Panc1 (cell line): ENCODE measurements at regions not wholly inside any gene's neighbourhood (a gene's known extent, or its start where the extent isn't known, plus 50 kb on each side); places are given as distances from the start of the nearest gene placed in this dataset.

Source experiments
- ATAC-seq: fragments of 200-7000 bp; cut with Tn5 transposase; 2 replicates; pipeline ENCODE4 v1.9.1; 2020; ENCODE audit warnings: mild to moderate bottlenecking, moderate library complexity
- BruUV-seq: library from RNA; stranded (reverse); fragments of 400-500 nt; replicated peaks from 2 replicates; lab custom pipeline; 2021; lab: Mats Ljungman, UMichigan
- CTCF ChIA-PET: fragments of 300-600 bp; sonication (Branson Sonifier 250); formaldehyde crosslinking; loops from one replicate; lab custom pipeline; 2022; ENCODE audit warnings: antibody characterized with exemption; lab: Charles Lee
- POLR2A ChIA-PET: fragments of 300-600 bp; sonication (Branson Sonifier 250); formaldehyde crosslinking; loops from one replicate; lab custom pipeline; 2022; ENCODE audit warnings: antibody characterized with exemption; lab: Charles Lee
- DNase-seq: peaks from one replicate; pipeline ENCODE4 v3.0.0-alpha.2; 2010; ENCODE audit warnings: low read depth, low spot score
- H3K27ac ChIP-seq: 2 replicates; pipeline ENCODE4 v1.5.1; 2011; ENCODE audit warnings: mild to moderate bottlenecking, low read length, inconsistent platforms
- H3K27me3 ChIP-seq: fragments of 200-500 bp; sonication (Bioruptor generic); 2 replicates; pipeline ENCODE4 v1.6.0; 2014; ENCODE audit warnings: low read length, inconsistent platforms; ENCODE audit not compliant: control insufficient read depth, insufficient read depth
- H3K36me3 ChIP-seq: fragments of 200-500 bp; sonication (Bioruptor generic); 2 replicates; pipeline ENCODE4 v1.5.1; 2014; ENCODE audit warnings: inconsistent platforms, mild to moderate bottlenecking, low read length, moderate library complexity; ENCODE audit not compliant: control insufficient read depth, insufficient read depth
- H3K4me1 ChIP-seq: 2 replicates; pipeline ENCODE4 v1.5.1; 2011; ENCODE audit warnings: inconsistent platforms, mild to moderate bottlenecking, low read length, moderate library complexity; ENCODE audit not compliant: control insufficient read depth, insufficient read depth
- H3K4me3 ChIP-seq, 2 experiments: 2 replicates each; pipeline ENCODE4 v1.5.1; 2011 to 2012; ENCODE audit warnings: low read depth in 2 of 2, low read length in 2 of 2, mild to moderate bottlenecking in 2 of 2, inconsistent platforms in 1 of 2, moderate library complexity in 1 of 2
- H3K9me3 ChIP-seq: fragments of 200-500 bp; sonication (Bioruptor generic); 2 replicates; pipeline ENCODE4 v1.5.1; 2014; ENCODE audit warnings: low read depth, mild to moderate bottlenecking, inconsistent platforms, low read length, moderate library complexity; ENCODE audit not compliant: control insufficient read depth, insufficient read depth
- POLR2AphosphoS5 ChIP-seq: IDR thresholded peaks from 2 replicates; pipeline ENCODE4 v1.6.1; 2012; ENCODE audit warnings: mild to moderate bottlenecking, low read depth, low read length, moderate library complexity
- SIN3A ChIP-seq: IDR thresholded peaks from 2 replicates; pipeline ENCODE4 v1.6.1; 2012; ENCODE audit warnings: low read depth, mild to moderate bottlenecking, low read length, moderate library complexity, borderline replicate concordance; ENCODE audit not compliant: insufficient read depth
- TCF7L2 ChIP-seq: IDR thresholded peaks from 2 replicates; pipeline ENCODE4 v1.6.1; 2011; ENCODE audit warnings: mild to moderate bottlenecking, low read depth, low read length, inconsistent platforms
- in situ Hi-C: cut with HindIII; loops from 2 replicates; pipeline ENCODE4 v1.10.0; 2016; ENCODE audit warnings: low sequenced_read_pairs, low pct_unique_long_range_greater_than_20kb
- intact Hi-C: fragments of 100-400 bp; cut with micrococcal nuclease; formaldehyde crosslinking; loops from one replicate; pipeline ENCODE4 v1.10.0; 2022; ENCODE audit not compliant: unreplicated experiment
- TF ChIP-seq, protein P1 (sequence below): fragments of 450-650 bp; IDR thresholded peaks from 2 replicates; pipeline ENCODE4 v1.5.1; 2017; ENCODE audit warnings: mild to moderate bottlenecking
- TF ChIP-seq, protein P2 (sequence below), 2 experiments: IDR thresholded peaks; 2 replicates each; pipeline ENCODE4 v1.6.1; 2011 to 2012; ENCODE audit warnings: low read depth in 2 of 2, control low read depth in 1 of 2, low read length in 1 of 2, mild to moderate bottlenecking in 1 of 2, moderate library complexity in 1 of 2; ENCODE audit not compliant: insufficient read depth in 1 of 2

DNA sequence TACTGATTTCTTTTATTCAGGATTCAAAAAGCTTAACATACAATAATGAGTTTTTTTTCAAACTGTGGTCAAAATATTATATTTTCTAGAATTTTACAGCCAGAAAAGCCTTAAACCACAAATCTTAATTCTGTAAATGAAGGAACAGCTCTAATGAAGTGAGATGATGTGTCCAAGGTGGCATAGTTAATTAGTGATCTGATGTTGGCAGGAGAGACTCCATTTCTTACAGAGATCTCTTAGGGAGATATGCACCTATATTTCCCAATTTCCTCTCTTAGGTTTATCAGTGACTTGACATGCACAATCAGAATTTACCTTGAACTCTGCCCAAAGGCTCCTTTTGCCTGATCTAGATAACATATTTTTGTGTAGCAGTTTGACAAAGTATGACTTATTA lies 211.1 kb upstream of the ZNF804B start:
- Histone ChIP-seq H3K27me3 (no peaks in the 10 kb centered on the region), H3K36me3 (no peaks in the 10 kb centered on the region), H3K4me1 (no peaks in the 10 kb centered on the region), H3K27ac (no peak overlapping the region), H3K4me3 (no peak overlapping the region), H3K9me3 (no peaks in the 10 kb centered on the region)
- ATAC-seq: no peak
- TF ChIP-seq SIN3A: no peak
- in situ Hi-C loops (no loop called here), intact Hi-C loops (loop anchor here (10.0 kb wide), 4 partner anchors 286 to 1876 kb away; no protein-coding TSS in a partner anchor)
- no peak for DNase-seq
- BruUV-seq: no TSS peak
- POLR2A ChIA-PET: no interaction called here
- CTCF ChIA-PET: interaction anchor here (0.6 kb wide), 1 partner anchor 183 kb away, joined by 3 read pairs; no protein-coding TSS in a partner anchor

- Histone ChIP-seq H3K9me3 (no peaks in the 10 kb centered on the region), H3K27ac (no peak overlapping the region), H3K4me3 (no peak overlapping the region), H3K36me3 (no peaks in the 10 kb centered on the region), H3K27me3 (no peaks in the 10 kb centered on the region), H3K4me1 (no peaks in the 10 kb centered on the region)
- DNase-seq (peak; percentile 56), ATAC-seq (peak; percentile 89)
- no TSS peak for BruUV-seq
- no peak for TF ChIP-seq POLR2AphosphoS5
- TF ChIP-seq, protein P1, sequence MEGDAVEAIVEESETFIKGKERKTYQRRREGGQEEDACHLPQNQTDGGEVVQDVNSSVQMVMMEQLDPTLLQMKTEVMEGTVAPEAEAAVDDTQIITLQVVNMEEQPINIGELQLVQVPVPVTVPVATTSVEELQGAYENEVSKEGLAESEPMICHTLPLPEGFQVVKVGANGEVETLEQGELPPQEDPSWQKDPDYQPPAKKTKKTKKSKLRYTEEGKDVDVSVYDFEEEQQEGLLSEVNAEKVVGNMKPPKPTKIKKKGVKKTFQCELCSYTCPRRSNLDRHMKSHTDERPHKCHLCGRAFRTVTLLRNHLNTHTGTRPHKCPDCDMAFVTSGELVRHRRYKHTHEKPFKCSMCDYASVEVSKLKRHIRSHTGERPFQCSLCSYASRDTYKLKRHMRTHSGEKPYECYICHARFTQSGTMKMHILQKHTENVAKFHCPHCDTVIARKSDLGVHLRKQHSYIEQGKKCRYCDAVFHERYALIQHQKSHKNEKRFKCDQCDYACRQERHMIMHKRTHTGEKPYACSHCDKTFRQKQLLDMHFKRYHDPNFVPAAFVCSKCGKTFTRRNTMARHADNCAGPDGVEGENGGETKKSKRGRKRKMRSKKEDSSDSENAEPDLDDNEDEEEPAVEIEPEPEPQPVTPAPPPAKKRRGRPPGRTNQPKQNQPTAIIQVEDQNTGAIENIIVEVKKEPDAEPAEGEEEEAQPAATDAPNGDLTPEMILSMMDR: peak; percentile 75
- ChIA-PET CTCF (interaction anchor here (0.7 to 2.5 kb wide), 2 partner anchors 23 to 303 kb away, joined by 6 read pairs; no protein-coding TSS in a partner anchor), POLR2A (no interaction called here)
- intact Hi-C loops: loop anchor here (10.0 kb wide), 4 partner anchors 288 to 1878 kb away; no protein-coding TSS in a partner anchor
- in situ Hi-C loops: no loop called here
Observed at GRCh38 chr7:88546808-88547207, 212.7 kb upstream of the ZNF804B start.

- in situ Hi-C loops: no loop called here
- no peak for DNase-seq
- POLR2A ChIA-PET: no interaction called here
- no peak overlapping the region for H3K4me3 ChIP-seq
- TF ChIP-seq POLR2AphosphoS5: no peak
- TF ChIP-seq, protein P1: no peak
- TF ChIP-seq, protein P2, sequence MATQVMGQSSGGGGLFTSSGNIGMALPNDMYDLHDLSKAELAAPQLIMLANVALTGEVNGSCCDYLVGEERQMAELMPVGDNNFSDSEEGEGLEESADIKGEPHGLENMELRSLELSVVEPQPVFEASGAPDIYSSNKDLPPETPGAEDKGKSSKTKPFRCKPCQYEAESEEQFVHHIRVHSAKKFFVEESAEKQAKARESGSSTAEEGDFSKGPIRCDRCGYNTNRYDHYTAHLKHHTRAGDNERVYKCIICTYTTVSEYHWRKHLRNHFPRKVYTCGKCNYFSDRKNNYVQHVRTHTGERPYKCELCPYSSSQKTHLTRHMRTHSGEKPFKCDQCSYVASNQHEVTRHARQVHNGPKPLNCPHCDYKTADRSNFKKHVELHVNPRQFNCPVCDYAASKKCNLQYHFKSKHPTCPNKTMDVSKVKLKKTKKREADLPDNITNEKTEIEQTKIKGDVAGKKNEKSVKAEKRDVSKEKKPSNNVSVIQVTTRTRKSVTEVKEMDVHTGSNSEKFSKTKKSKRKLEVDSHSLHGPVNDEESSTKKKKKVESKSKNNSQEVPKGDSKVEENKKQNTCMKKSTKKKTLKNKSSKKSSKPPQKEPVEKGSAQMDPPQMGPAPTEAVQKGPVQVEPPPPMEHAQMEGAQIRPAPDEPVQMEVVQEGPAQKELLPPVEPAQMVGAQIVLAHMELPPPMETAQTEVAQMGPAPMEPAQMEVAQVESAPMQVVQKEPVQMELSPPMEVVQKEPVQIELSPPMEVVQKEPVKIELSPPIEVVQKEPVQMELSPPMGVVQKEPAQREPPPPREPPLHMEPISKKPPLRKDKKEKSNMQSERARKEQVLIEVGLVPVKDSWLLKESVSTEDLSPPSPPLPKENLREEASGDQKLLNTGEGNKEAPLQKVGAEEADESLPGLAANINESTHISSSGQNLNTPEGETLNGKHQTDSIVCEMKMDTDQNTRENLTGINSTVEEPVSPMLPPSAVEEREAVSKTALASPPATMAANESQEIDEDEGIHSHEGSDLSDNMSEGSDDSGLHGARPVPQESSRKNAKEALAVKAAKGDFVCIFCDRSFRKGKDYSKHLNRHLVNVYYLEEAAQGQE (IDR thresholded peaks at IDR 0.05; ENCODE audit: insufficient read depth in 1 of 2, low read depth in 2 of 2, low read length in 1 of 2): no peak
- no peak for TF ChIP-seq SIN3A
- TF ChIP-seq TCF7L2: no peak
- no peak for ATAC-seq
- no peaks in the 10 kb centered on the region for H3K4me1 ChIP-seq
- CTCF ChIA-PET: interaction anchor here (2.5 kb wide), 1 partner anchor 302 kb away, joined by 6 read pairs; no protein-coding TSS in a partner anchor
- H3K27me3 ChIP-seq: no peaks in the 10 kb centered on the region
- intact Hi-C loops: loop anchor here (10.0 kb wide), 4 partner anchors 289 to 1879 kb away; no protein-coding TSS in a partner anchor
- no peaks in the 10 kb centered on the region for H3K9me3 ChIP-seq
- no peak overlapping the region for H3K27ac ChIP-seq
- BruUV-seq: no TSS peak
- H3K36me3 ChIP-seq: no peaks in the 10 kb centered on the region
Observed at GRCh38 chr7:88545663-88546062, 213.8 kb upstream of the ZNF804B start.
